ENCODE measurements at regions not wholly inside any gene's neighbourhood (a gene's known extent, or its start where the extent isn't known, plus 50 kb on each side); places are given as distances from the start of the nearest gene placed in this dataset.

DNA sequence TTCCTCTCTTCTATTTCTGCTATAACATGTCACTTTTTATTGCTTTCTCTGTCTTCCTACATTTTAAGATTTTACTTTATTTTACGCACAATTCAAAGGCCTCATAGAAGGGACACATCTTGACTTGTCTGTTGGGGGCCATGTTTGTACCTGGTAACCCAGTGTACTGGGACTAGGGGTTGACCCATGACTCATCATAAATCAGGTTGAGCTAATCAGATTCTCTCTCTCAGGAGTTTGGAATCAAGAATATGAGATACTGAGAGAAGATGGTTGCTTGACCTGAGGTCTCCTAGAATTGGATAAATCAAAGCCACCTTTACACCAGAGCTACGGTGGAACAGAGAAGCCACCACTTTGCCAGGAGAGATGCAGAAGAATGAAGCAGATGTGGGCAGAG is 153.0 kb downstream of the UXS1 start:
- intact Hi-C loops (cut with micrococcal nuclease), result no loop called here

DNA sequence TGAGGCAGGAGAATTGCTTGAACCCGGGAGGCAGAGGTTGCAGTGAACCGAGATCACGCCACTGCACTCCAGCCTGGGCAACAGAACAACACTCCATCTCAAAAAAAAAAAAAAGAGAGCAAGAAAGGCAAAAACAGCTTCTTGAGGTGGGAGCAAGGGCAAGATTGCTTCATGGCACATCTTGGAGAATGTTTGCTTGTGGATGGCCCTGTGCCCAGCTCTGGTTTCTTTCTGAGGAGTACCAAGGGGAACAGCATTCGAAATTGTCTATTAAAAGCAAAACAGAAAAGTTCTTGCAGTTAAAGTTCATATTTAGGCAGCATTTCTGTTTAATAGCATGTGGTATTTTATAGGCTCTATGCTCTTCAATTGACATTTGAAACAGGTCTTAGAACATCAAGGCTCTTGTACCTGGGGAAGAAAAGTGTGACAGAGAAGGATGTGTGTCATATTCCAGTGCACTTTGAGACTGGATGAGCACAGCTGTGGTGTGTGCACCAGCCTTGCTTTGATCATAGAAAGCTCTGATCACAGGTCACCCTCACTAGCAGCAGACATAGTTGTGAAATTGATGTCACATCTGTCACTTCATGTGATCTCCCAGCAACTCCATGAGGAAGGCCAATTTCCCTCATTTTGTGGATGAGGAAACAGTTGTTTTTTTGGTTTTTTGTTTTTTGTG is 154.3 kb downstream of the UXS1 start:
- intact Hi-C loops (cut with micrococcal nuclease), result no loop called here

DNA sequence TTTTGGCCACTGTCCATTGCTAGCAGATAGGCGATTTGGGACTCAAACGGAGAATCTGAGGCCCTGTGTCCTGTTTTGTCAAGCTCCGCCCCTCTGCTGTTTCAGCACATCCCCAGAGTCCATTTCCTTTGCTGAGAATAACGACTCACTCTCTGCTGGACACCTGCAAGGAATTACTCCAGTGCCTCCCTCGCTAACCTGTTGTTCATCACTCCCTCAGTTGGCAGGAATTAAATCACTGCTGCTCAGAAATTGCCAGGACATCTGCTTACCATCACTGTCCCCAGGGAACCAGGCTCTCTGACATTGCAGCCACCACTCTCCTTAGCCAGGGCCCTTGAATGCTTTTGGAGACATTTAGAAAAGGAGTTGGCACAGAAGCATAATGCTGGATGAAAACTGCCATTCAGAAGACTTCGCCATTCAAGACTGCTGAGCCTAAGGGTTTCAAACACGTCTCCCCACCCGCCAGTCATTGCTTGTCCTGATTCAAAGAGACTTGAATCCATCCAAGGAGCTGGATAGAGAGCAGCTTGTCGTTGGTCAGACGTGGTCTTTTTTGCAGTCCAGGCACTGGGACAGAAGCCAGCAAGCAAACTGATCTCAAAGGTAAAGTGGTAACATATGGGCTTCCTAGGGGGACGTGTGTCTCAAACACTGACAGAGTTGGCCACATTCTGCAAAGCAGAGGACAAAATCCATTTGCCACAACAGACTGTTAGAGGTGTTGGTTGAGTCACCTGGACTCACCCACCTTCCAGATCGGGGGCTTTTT is 155.3 kb downstream of the UXS1 start:
- intact Hi-C loops (cut with micrococcal nuclease), result no loop called here

DNA sequence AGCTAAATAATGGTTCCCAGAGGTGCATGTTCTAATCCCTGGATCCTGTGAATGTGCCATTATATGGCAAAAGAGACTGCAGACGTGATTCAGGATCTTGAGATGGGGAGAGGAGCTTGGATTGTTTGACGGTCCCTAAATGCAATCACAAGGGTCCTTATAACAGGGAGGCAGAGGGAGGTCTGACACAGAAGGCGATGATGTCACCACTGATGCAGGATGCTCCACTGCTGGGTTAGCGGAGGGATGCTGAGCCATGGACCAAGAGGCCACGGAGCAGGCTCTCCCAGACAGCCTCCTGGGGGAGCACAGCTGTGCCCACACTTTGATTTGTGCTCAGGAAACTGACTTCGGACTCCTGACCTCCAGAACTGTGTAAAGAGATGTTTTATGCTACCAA is 156.2 kb downstream of the UXS1 start:
- intact Hi-C loops (cut with micrococcal nuclease), result no loop called here

DNA sequence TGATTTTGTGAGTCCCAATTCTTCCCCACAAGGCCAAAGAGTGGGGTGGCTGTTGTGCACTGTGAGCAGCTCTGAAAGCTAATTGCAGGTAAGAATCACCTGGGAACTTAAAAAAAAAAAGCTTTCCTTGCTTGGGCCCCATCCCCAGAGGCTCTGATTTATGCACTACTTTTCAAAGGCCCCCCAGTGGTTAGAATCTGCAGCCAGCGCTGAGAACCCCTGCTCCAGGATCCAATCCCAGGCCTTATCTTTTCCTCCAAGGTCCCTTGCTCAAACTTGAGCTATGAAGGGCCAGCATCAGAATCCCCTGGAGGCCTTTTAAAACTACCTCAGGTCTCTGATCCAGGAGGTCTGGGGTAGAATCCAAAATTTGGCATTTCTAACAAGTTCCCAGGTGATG is 156.8 kb downstream of the UXS1 start:
- intact Hi-C loops (cut with micrococcal nuclease), result no loop called here

DNA sequence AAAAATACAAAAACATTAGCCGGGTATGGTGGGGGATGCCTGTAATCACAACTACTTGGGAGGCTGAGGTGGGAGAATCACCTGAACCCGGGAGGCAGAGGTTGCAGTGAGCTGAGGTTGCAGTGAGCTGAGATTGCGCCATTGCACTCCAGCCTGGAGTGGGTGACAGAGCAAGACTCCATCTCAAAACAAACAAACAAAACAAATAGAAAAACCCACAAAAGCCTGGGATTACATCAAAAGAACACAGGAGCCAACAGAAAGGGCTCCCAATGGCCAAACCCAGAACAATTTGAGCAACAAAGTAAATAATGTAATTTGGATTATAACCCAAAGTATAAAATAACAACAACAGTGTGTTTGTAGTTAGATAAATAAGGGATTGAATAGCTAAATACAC is 159.8 kb downstream of the UXS1 start:
- intact Hi-C loops (cut with micrococcal nuclease), result no loop called here

DNA sequence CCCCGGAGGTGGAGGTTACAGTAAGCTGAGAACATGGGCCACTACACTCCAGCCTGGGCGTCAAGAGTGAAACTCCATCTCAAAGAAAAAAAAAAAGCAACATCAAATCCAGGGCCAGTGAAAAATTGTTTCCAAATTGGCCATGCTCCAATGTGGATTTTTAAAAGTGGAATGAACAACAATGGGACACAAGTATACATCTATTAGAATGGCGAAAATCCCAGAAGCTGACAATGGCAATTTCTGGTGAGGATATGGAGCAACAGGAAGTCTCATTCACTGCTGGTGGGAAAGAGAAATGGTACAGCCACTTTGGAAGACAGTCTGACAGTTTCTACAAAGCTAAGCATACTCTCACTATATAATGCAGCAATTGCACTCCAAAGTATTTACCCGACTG is 161.4 kb downstream of the UXS1 start:
- intact Hi-C loops (cut with micrococcal nuclease), result no loop called here

DNA sequence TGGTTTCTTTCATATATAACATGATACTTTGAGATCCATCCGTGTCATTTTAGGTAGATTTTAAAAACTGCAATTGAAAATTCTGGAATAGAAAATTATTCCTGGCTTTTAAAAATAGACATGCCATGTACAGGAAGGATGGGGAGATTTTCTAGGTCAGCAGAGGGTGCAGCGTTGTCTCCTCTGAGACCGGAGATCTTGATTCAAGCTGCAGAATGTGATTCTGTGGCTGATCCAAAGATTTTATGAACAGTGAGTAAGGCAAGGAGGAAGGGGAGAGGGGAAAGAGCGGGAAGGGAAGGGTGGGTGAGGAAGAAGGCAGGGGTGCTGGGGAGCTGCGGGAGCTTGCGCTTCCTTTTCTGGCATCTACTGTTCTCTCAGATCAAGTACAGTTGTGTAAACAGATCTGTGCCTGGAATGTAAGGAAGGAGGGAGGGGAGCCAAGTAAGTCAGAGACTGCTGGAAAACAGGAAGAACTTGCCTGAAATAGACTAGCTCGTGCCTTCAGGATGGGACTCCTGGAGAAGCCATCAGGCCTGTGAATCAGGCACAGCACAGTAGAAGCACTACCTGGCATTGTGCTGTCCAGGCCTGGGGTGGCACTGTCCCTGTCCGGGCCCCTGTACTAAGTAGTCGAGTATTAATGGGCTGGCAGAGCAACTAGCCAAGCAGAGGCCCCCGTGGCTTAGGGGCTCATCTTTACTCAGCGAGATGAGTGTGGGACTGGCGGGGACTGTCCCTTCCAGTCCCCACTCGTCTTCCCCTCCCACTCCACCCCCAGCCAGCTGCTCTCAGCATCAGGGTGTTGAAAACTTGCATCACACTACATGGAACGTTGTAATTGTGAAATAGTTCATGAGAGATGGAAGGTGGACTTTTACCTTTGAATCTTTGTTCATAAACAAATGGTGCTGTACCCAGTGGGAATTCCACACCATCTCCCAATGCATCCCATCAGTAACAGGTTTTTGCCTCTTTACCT is 163.5 kb downstream of the UXS1 start:
- intact Hi-C loops (cut with micrococcal nuclease), result no loop called here

DNA sequence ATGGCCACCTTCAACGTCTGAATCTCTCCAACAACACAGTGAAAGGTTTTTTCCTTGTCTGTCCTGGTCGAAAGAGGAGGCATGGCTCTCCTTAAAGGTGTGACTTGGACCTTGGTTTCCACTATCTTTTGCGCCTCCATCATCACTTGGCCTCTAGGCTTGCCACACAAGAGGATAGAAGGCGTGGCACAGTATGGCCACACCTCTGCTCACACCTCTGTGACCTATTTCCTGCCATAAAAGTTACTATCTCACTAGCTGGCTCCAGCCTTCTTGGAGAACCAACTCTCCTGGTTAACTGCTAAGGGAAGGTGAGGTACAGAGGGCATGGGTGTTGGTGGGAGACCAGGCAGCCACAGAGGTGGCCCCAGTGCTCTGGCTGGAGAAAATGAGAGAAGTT is 165.9 kb downstream of the UXS1 start:
- intact Hi-C loops (cut with micrococcal nuclease), result no loop called here

DNA sequence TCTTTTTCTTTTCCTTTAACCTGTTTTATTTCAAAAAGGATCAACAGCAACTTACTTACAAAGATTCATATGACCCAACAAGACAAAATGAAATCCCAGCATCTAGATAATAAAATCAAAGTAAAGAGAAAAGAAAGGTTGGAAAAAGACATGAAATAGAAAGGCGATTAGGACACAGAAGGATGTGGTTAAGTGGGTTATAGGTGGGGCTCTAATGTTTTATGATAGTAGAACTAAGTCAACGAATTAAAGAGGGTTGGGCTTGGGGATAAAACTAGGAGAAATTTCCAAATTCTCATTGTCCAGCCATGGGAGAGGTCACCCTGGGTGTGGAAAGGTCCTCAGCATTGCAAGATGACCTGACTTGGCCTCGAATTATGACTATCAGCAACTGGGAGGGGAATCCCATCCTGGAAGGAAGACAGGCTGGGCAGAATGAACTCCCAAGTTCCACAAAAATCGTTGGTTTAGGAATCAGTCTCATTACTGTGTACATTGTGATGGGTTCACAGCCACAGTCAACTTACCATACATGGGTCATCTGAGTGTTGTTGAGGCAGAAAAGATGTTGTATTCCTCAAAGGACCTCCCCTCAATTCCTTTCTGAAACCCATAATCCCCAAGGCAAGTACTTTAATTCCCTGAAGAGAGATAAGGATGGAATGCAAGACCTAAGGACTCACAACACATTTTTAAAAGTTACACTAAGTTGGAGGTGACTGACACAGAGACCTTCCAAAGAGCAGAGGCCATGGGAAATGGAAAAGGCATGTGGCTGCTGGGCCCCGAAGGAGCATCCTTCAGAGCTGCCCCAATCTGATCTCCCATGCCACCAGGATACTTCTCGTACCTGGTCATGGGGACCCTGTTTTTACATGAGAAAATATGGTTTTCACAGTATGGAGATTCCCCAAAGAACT is 167.6 kb downstream of the UXS1 start:
- intact Hi-C loops (cut with micrococcal nuclease), result no loop called here

DNA sequence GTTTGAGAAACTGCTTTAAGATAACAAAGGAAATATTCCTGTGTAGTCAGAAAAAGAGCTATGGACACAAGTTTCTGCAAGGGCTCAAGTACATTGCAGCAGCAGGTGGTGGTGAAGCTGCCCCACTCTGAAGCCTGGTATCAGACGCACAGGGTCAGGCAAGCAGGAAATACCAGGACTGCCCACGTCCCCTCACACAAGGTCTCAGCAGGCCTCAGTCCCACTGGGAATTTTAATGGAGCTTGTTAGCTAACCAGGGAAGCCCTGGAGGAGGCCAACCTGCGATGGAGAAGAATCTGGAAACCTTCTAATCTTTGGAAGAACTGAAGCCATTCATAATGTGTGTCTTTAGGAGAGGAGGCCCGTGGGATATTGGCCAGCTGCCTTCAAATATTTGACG is 168.3 kb downstream of the UXS1 start:
- intact Hi-C loops (cut with micrococcal nuclease), result no loop called here

DNA sequence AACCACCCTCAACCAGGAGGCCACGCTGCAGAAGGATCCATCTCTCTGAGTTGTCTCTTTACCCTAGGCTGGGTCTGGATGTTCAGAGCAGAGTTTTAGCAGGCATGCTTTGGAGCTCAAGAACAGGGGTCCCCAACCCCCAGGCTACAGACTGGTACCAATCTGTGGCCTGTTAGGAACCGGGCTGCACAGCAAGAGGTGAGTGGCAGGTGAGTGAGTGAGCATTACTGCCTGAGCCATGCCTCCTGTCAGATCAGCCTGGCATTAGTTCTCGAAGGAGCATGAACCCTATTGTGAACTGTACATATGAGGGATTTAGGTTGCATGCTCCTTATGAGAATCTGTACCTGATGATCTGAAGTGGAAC is 172.5 kb downstream of the UXS1 start:
- intact Hi-C loops (cut with micrococcal nuclease), result no loop called here

DNA sequence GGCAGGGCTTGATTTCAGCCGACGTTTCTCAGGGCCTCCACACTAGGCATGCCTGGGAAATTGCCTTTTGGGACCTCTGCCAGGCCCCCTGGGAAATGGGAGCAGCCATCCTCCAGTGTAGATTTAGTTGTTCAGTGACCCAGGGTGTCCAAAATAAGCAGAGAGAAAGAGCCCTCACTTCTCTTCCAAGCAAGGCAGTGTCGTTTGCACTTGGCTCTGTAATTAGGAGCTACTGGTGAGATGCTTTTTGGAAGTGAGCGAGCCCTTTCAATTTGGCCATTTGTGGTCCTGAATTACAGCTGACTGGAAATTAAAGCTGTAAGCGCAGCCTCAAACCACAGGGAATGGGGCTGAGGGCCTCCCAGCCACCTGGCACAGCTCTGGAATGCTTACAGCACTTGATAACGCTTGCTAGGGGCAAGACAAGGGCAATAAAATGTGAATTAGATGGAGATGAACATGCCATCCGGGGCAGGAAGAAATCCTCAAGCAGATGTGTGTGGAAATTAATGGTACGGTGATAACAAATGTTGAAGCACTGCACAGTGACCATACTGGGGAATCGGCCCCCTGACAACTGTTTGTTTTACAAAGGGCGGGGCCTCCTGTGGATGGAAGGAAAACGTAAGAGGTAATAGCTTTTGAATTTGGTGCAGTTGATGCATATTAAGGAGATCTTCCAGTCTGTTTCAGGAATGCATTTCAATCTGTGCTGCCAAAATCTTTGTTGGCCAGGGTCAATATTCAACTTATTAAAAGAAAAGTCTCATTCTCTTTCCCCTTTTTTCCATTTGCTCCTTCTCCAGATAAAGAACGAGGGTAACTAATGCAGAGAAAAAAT is 173.1 kb downstream of the UXS1 start:
- intact Hi-C loops (cut with micrococcal nuclease), result no loop called here

DNA sequence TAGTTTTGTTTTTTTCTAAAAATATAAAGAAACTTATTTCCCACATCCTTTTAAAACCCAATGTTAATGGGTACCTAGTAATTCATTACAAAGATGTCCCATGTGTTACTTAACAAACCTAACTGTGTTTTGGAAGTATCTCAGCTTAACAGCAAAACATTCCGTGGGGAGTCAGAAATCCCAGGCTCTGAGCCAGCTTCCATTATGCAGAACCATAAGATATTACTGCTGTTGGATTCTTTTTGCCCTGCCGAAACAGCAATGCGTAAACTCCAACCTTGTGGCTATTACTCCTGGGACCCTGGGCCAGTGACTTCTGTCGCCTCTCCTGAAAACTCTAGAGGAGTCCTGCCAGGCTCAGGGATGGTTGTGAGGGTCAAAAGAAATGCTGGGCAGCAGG is 174.1 kb downstream of the UXS1 start:
- intact Hi-C loops (cut with micrococcal nuclease), result no loop called here

DNA sequence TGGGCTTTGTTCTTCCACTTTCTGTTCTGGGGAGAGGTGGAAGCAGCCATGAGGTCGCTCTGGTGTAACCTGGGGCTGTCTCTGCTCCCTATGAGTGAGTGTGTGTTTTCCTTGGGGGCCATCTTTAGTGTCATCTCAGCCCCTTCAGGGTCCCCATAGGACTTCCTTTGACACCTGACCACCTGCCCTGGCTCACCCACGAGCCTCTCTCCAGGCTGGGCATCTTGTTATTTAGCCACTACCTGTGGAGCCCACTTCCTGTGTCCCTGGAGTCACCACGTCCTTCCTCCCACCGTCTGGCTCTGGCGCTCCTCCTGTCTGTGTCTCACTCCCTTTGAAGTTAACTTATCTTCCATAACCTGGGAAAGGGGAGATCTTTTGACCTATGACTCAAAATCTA is 176.0 kb downstream of the UXS1 start:
- intact Hi-C loops (cut with micrococcal nuclease), result no loop called here

DNA sequence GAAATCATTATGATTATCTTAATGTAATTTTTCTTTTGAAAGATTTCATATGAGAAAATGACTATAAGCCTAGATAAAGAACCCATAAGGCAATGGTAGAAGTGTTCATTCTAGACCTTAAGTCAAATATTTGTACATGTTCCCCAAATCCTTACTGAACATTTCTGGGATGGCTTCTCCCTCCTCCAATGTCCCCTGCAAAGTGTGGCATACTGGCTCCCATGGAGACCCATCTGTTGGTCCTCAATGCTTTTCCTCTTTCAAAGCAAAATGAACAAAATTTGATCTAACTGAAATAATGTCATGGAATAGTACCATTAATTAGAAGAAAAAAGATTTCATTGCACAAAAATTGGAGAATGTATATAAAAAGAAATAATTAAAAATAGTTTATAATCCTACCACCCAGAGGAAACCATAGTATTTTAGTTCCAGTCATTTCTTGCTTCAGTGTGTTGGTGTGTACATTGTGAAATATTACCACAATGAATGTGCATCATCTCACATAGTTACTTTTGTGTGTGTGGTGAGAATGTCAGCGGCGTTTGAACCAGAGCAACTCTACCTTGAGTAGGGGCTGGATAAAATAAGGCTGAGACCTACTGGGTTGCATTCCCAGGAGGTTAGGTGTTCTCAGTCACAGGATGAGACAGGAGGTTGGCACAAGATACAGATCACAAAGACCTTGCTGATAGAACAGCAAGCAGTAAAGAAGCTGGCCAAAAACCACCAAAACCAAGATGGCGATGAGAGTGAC is 181.3 kb downstream of the UXS1 start:
- intact Hi-C loops (cut with micrococcal nuclease), result no loop called here

DNA sequence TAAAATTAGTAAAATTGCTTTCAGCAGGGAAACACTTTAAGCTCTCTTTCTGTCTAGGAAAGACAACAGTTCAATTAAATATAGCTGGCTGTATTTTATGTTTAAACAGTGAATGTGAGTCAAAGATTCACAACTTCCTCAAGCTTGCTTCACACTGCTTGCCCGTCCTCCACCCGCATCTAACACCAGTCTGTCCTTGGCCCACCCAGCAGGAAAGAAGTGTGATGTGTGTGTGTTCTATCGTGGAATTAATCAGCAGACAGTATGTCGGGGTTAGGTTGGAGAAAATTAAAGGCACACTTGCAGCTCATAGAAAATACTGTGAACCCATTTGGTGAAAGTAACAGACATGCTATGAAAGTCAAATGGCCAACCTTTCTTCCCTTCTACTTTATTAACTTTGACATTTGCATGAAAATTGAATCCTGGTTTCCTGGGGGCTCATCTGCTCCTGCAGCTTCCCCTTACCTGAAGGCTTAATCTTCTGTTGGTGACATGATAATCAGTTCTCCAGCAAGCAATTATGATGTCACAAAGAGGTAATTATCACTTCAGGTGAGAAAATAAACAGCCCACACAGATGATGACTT is 182.0 kb downstream of the UXS1 start:
- intact Hi-C loops (cut with micrococcal nuclease), result no loop called here

DNA sequence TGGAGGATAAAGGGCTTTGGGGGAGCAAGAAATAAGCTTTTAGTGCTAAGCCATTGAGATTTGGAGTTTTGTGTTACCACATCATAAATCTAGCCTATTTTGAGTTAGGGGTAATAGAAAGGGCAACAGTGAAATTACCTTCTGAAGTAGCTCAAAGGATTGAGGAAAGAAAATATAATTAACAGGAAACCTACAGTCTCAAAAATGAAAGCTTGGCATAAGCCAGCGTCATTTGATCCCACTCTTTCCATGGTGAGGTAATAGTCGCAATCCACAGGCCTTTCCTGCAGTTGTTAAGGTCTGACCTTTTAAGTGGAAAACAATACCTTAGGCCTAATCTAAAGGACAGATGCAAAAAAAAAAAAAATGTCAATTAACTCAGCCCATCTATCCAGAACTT is 182.7 kb downstream of the UXS1 start:
- intact Hi-C loops (cut with micrococcal nuclease), result no loop called here

DNA sequence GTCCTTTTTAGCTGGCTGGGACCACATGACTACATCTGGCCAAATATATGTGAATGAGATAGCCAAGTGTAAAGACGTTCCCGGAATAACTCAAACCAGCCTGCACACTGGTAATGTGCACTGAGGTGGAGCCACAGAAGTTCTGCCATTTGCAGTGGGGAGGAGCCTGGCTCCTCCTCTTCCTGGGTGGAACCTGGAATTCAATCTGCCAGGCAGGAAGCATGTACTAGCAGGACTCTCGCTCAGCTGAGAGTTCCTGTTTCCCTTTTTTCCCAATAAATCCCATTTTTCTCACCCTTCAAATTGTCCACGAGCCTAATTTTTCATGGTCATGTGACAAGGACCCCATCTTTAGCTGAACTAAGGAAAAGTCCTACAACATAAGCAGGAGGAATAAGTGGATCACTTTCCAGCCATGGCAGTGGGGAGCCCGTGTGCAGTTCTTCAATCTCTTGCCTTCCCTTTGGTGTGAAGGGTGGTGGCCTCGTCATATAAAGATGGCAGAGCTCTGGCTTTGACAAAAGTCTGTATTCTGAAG is 183.2 kb downstream of the UXS1 start:
- intact Hi-C loops (cut with micrococcal nuclease), result no loop called here
